ENCODE measurements at regions not wholly inside any gene's neighbourhood (a gene's known extent, or its start where the extent isn't known, plus 50 kb on each side); places are given as distances from the start of the nearest gene placed in this dataset.
"Not testable (repeated sequence)": the region's sequence is repeated elsewhere in the genome, so short reads cannot be mapped to it uniquely, and the experiment has no call there.

- not testable (repeated sequence) for H3K9ac ChIP-seq (ENCODE audit: low read depth, low read length); H3K27me3 ChIP-seq (ENCODE audit: control insufficient read depth, insufficient read depth, low read length); H3K27ac ChIP-seq (ENCODE audit: low read depth, low read length); H3K36me3 ChIP-seq (ENCODE audit: control insufficient read depth, insufficient read depth, low read length); H3K4me1 ChIP-seq (ENCODE audit: control insufficient read depth, insufficient read depth, low read length); H3K4me3 ChIP-seq (ENCODE audit: low read depth, low read length); H3K9me3 ChIP-seq (ENCODE audit: control insufficient read depth, insufficient read depth, low read length)
These were observed 254.1 kb downstream of the NKX6-1 start for GRCh38 chr4:84245042-84245441.

GRCh38 chr4:84244346-84244801 lies 254.7 kb downstream of the NKX6-1 start:
- not testable (repeated sequence) for H3K27ac ChIP-seq (ENCODE audit: low read depth, low read length); H3K9me3 ChIP-seq (ENCODE audit: control insufficient read depth, insufficient read depth, low read length); H3K27me3 ChIP-seq (ENCODE audit: control insufficient read depth, insufficient read depth, low read length); H3K4me1 ChIP-seq (ENCODE audit: control insufficient read depth, insufficient read depth, low read length); H3K9ac ChIP-seq (ENCODE audit: low read depth, low read length); H3K36me3 ChIP-seq (ENCODE audit: control insufficient read depth, insufficient read depth, low read length); H3K4me3 ChIP-seq (ENCODE audit: low read depth, low read length)

GRCh38 chr4:84243685-84244084 lies 255.4 kb downstream of the NKX6-1 start:
- Histone ChIP-seq H3K9me3 (ENCODE audit: control insufficient read depth, insufficient read depth, low read length) (no peaks in the 10 kb centered on the region), H3K27ac (ENCODE audit: low read depth, low read length) (no peak overlapping the region), H3K9ac (ENCODE audit: low read depth, low read length) (no peak overlapping the region), H3K4me3 (ENCODE audit: low read depth, low read length) (no peak overlapping the region), H3K27me3 (ENCODE audit: control insufficient read depth, insufficient read depth, low read length) (no peaks in the 10 kb centered on the region), H3K4me1 (ENCODE audit: control insufficient read depth, insufficient read depth, low read length) (no peaks in the 10 kb centered on the region), H3K36me3 (ENCODE audit: control insufficient read depth, insufficient read depth, low read length) (no peaks in the 10 kb centered on the region)

DNA sequence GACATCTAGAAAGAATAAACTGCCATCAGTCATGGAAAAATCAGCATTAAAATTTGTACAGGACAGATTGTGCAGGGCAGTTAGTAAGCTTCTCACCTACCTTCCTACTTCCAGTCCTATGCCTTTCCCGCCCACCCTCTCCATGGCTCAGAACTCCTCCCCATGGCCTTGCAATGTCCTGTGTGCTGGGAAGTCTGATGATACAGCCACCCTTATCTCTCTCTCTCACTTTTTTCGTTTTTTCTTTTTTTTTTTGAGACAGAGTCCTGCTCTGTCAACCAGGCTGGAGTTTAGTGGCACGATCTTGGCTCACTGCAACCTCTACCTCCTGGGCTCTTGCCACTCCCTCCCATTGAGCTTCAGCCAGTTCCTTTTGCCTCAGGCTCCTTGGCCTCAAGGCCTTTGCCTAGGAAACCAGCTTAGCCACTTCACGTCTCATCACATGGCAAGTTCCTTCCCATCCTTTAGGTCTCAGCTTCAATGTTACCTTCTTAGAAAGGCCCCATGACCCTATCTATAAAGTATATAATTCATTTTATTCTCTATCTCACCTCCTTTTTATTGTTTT lies 259.7 kb downstream of the NKX6-1 start:
- no peaks in the 10 kb centered on the region for H3K27me3 ChIP-seq (ENCODE audit: control insufficient read depth, insufficient read depth, low read length)

DNA sequence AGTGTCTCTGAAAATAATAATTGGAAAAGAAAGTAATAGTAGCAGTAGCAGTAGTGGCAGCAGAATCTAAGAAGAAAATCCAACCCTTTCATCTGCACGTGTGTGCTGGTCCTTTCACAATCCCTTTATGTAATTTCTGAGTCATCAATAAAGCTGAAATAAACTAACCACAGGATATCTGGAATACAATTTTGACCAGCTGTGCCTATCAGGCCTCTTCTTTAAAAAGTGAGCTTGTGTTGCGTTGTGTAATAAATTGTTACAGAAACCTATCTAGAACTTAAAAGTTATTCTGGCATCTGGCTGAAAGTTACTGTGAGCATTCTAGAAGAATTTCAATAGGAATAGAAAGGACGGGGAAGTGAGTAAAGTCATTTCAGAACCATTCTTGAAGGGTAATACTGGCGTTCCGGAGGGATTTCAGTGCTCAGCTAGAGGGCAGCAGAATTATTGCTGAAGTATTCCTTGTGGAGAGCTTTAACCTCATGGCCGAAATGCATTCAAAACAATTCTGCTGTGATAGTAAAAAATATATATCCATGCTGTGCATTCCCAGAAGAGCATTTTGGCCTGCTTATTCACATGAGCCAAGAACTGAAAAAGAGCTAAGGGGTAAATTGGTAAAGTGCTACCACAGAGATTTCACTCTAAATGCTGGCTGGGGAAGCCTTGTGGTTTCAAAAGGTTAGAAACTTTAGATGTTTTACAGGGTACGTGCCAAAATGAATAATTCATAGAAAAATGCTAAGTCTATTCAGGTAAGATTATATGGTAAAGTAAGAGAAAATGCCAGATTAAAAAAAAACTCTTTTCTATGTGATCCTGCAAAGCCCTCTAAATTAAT lies 260.6 kb downstream of the NKX6-1 start:
- Histone ChIP-seq H3K9ac (ENCODE audit: low read depth, low read length) (no peak overlapping the region), H3K36me3 (ENCODE audit: control insufficient read depth, insufficient read depth, low read length) (no peaks in the 10 kb centered on the region), H3K4me1 (ENCODE audit: control insufficient read depth, insufficient read depth, low read length) (0 out of 2 replicates have a peak, but pooled peaks cover 7% of the 10 kb centered on the region), H3K4me3 (ENCODE audit: low read depth, low read length) (no peak overlapping the region), H3K27me3 (ENCODE audit: control insufficient read depth, insufficient read depth, low read length) (no peaks in the 10 kb centered on the region), H3K9me3 (ENCODE audit: control insufficient read depth, insufficient read depth, low read length) (no peaks in the 10 kb centered on the region), H3K27ac (ENCODE audit: low read depth, low read length) (no peak overlapping the region)

More for the DNA sequence above, 259.7 kb downstream of the NKX6-1 start:
- no peaks in the 10 kb centered on the region for H3K9me3 ChIP-seq (ENCODE audit: control insufficient read depth, insufficient read depth, low read length)
- no peak overlapping the region for H3K4me3 ChIP-seq (ENCODE audit: low read depth, low read length)
- H3K4me1 ChIP-seq (ENCODE audit: control insufficient read depth, insufficient read depth, low read length): 0 out of 2 replicates have a peak, but pooled peaks cover 7% of the 10 kb centered on the region
- no peaks in the 10 kb centered on the region for H3K36me3 ChIP-seq (ENCODE audit: control insufficient read depth, insufficient read depth, low read length)
- no peak overlapping the region for H3K27ac ChIP-seq (ENCODE audit: low read depth, low read length)
- H3K9ac ChIP-seq (ENCODE audit: low read depth, low read length): no peak overlapping the region

DNA sequence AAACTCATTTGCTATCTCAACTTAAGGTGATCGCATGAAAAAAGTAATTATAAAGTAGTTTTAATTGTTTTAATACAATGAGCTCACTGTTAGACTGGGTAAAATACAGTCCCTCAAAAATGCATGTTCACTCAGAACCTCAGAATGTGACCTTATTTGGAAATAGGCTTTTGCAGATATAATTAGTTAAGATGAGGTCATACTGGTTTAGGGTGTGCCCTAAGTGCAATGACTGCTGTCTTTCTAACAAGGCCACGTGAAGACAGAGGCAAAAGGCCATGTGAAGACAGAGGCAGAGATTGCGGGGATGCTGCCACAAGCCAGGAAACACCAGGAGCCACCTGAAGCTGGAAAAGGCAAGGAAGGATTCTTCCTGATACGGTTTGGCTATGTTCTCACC lies 262.1 kb downstream of the NKX6-1 start:
- no peak overlapping the region for H3K27ac ChIP-seq (ENCODE audit: low read depth, low read length)
- H3K9ac ChIP-seq (ENCODE audit: low read depth, low read length): no peak overlapping the region
- H3K9me3 ChIP-seq (ENCODE audit: control insufficient read depth, insufficient read depth, low read length): no peaks in the 10 kb centered on the region
- no peaks in the 10 kb centered on the region for H3K27me3 ChIP-seq (ENCODE audit: control insufficient read depth, insufficient read depth, low read length)
- 0 out of 2 replicates have a peak, but pooled peaks cover 7% of the 10 kb centered on the region for H3K4me1 ChIP-seq (ENCODE audit: control insufficient read depth, insufficient read depth, low read length)
- H3K36me3 ChIP-seq (ENCODE audit: control insufficient read depth, insufficient read depth, low read length): no peaks in the 10 kb centered on the region
- no peak overlapping the region for H3K4me3 ChIP-seq (ENCODE audit: low read depth, low read length)

DNA sequence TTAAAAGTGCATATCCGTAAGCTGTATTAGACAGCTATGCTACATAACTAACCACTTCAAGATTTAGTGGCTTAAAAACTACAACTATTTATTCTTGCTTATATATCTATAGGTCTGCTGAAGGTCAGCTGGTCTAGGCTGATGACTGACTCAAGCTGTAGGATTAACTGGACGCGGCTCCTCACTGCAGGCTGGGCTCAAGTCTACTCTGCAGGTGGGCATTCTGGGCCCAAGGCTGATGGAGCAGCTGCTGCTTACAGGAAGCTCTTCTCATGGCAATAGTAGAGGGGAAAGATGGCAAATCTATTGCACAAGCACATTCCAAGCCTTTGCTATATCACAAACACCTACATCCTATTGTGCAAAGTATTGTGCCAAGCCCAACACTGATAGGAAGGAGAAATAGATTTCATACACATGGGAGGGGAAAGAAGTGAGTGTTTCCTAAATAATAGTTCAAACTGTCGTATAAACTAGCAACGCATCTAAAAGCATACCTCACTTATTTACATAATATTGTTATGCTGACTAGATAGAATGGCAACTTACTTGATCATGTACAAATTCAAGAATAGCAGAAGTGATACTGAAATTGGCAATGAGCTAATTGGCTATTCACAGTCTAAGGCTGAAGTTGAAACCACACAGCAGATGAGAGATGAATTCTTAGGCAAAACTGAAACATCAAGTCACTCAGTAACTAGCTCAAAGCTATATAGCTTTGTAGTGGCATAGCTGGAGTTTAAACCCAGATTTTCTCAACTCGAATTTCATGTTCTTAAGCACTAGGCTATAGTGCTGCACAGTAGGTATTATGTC lies 263.8 kb downstream of the NKX6-1 start:
- 0 out of 2 replicates have a peak, but pooled peaks cover 7% of the 10 kb centered on the region for H3K4me1 ChIP-seq (ENCODE audit: control insufficient read depth, insufficient read depth, low read length)
- no peaks in the 10 kb centered on the region for H3K36me3 ChIP-seq (ENCODE audit: control insufficient read depth, insufficient read depth, low read length)
- H3K27me3 ChIP-seq (ENCODE audit: control insufficient read depth, insufficient read depth, low read length): no peaks in the 10 kb centered on the region
- no peak overlapping the region for H3K27ac ChIP-seq (ENCODE audit: low read depth, low read length)
- no peak overlapping the region for H3K4me3 ChIP-seq (ENCODE audit: low read depth, low read length)
- H3K9ac ChIP-seq (ENCODE audit: low read depth, low read length): no peak overlapping the region
- no peaks in the 10 kb centered on the region for H3K9me3 ChIP-seq (ENCODE audit: control insufficient read depth, insufficient read depth, low read length)

DNA sequence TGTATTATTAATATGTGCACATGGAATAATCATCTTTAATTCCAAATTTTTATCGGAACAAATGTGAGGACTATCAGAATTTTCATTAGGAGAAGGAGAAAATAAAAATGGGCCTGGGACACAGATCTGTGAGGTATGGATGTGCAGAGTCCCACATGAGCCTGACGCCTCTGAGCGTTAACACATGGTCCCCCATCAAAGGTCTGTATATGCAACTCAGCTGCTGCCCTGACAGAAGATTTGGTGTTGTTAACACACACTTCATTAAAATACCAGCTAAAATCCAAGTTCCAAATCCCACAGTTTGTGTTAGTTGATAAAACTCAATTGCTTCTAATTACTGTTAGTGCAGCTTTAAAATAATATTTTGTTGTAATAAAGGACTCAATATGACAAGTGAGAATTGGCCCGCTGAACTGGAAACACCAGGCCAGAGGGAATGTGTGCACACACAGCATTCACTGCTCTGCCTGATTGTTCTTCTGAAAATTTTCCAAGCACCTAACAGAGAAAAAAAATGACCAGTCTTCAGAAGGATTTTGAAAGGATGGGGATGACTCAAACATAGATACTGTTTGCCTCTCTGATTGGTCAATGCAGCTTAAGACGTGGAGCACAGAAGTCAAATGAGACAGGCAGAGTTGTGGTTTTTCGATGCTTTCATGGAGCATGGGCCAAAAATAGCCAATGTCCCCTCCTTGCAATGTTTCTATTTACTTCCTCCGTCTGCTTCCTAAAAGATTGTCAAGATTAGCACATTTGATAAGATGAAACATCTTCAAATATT lies 266.6 kb downstream of the NKX6-1 start:
- Histone ChIP-seq H3K4me3 (ENCODE audit: low read depth, low read length) (no peak overlapping the region), H3K4me1 (ENCODE audit: control insufficient read depth, insufficient read depth, low read length) (0 out of 2 replicates have a peak, but pooled peaks cover 7% of the 10 kb centered on the region)

GRCh38 chr4:84231539-84232055 lies 267.5 kb downstream of the NKX6-1 start:
- Histone ChIP-seq H3K27me3 (ENCODE audit: control insufficient read depth, insufficient read depth, low read length) (no peaks in the 10 kb centered on the region), H3K9me3 (ENCODE audit: control insufficient read depth, insufficient read depth, low read length) (no peaks in the 10 kb centered on the region)

More for the DNA sequence above, 266.6 kb downstream of the NKX6-1 start:
- H3K9me3 ChIP-seq (ENCODE audit: control insufficient read depth, insufficient read depth, low read length): no peaks in the 10 kb centered on the region
- no peak overlapping the region for H3K9ac ChIP-seq (ENCODE audit: low read depth, low read length)
- no peaks in the 10 kb centered on the region for H3K27me3 ChIP-seq (ENCODE audit: control insufficient read depth, insufficient read depth, low read length)
- H3K27ac ChIP-seq (ENCODE audit: low read depth, low read length): no peak overlapping the region
- no peaks in the 10 kb centered on the region for H3K36me3 ChIP-seq (ENCODE audit: control insufficient read depth, insufficient read depth, low read length)

DNA sequence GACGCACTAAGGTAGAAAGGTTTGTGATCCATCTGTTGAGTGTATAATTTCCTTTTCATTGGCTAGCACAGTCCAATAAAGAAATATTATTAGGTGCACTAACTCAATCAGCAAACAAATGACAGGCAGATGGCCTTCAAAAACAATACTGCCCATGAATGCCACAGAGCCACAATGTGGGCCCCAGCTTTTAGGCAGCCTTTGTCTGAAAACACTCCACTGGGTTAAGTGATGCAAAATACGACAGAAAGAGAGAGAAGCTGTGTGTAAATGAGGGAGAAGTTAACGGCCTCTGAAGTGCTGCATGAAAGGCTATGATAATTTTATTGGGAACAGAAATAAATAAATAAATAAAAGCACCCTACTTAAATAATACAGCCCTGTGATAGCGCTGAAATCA lies 274.6 kb downstream of the NKX6-1 start:
- Histone ChIP-seq H3K4me1 (ENCODE audit: control insufficient read depth, insufficient read depth, low read length) (peaks cover 48% of the 10 kb centered on the region), H3K9me3 (ENCODE audit: control insufficient read depth, insufficient read depth, low read length) (no peaks in the 10 kb centered on the region), H3K4me3 (ENCODE audit: low read depth, low read length) (no peak overlapping the region), H3K9ac (ENCODE audit: low read depth, low read length) (no peak overlapping the region), H3K36me3 (ENCODE audit: control insufficient read depth, insufficient read depth, low read length) (no peaks in the 10 kb centered on the region), H3K27ac (ENCODE audit: low read depth, low read length) (peak overlapping the region; percentile 77), H3K27me3 (ENCODE audit: control insufficient read depth, insufficient read depth, low read length) (0 out of 2 replicates have a peak, but pooled peaks cover 16% of the 10 kb centered on the region)

More at GRCh38 chr4:84231539-84232055, 267.5 kb downstream of the NKX6-1 start:
- Histone ChIP-seq H3K4me1 (ENCODE audit: control insufficient read depth, insufficient read depth, low read length) (0 out of 2 replicates have a peak, but pooled peaks cover 7% of the 10 kb centered on the region), H3K9ac (ENCODE audit: low read depth, low read length) (no peak overlapping the region), H3K4me3 (ENCODE audit: low read depth, low read length) (no peak overlapping the region), H3K36me3 (ENCODE audit: control insufficient read depth, insufficient read depth, low read length) (no peaks in the 10 kb centered on the region), H3K27ac (ENCODE audit: low read depth, low read length) (no peak overlapping the region)
